Keratinocyte (primary cell): ENCODE measurements at regions not wholly inside any gene's neighbourhood (a gene's known extent, or its start where the extent isn't known, plus 50 kb on each side); places are given as distances from the start of the nearest gene placed in this dataset.

ENCODE experiments used
- EZH2 ChIP-seq: IDR thresholded peaks from one replicate; pipeline ENCODE4 v1.6.1; 2012; ENCODE audit warnings: inconsistent platforms, mild to moderate bottlenecking, low read length, moderate library complexity
- TF ChIP-seq, protein P1 (sequence below), 3 experiments: IDR thresholded peaks in 1 of 3; conservative IDR thresholded peaks in 1 of 3; optimal IDR thresholded peaks in 1 of 3; 2 replicates in 2 of 3; 3 replicates in 1 of 3; pipeline versions ENCODE3 to v1.5.1; 2011; ENCODE audit warnings: low read length in 3 of 3, mild to moderate bottlenecking in 3 of 3, moderate library complexity in 2 of 3, control low read depth in 1 of 3, inconsistent platforms in 1 of 3; ENCODE audit not compliant: insufficient read depth in 2 of 3; ENCODE audit errors: extremely low read depth in 1 of 3

DNA sequence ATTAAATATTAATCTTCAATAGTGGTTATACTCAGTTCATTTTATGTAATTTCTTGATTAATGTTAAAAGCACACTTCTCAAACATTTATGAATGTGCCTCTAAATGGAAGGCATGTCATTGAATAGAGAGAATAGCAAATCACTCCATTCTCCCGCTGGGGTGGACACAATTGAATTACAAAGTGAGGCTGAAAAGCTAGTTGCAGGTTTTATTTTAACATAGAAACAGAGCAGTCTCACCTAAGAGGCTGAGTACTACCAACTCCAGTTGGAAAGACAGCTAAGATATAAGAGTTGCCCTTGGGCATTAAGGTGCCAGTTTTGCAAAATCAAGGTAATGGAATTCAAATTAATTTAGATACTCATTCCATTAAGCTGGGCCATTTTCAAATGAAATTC, 147.2 kb downstream of the PCSK1 start:
- TF ChIP-seq, protein P1, sequence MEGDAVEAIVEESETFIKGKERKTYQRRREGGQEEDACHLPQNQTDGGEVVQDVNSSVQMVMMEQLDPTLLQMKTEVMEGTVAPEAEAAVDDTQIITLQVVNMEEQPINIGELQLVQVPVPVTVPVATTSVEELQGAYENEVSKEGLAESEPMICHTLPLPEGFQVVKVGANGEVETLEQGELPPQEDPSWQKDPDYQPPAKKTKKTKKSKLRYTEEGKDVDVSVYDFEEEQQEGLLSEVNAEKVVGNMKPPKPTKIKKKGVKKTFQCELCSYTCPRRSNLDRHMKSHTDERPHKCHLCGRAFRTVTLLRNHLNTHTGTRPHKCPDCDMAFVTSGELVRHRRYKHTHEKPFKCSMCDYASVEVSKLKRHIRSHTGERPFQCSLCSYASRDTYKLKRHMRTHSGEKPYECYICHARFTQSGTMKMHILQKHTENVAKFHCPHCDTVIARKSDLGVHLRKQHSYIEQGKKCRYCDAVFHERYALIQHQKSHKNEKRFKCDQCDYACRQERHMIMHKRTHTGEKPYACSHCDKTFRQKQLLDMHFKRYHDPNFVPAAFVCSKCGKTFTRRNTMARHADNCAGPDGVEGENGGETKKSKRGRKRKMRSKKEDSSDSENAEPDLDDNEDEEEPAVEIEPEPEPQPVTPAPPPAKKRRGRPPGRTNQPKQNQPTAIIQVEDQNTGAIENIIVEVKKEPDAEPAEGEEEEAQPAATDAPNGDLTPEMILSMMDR (optimal IDR thresholded peaks at IDR 0.05 in 1 of 3, IDR thresholded peaks at IDR 0.05 in 1 of 3, conservative IDR thresholded peaks at IDR 0.05 in 1 of 3; ENCODE audit: extremely low read depth in 1 of 3, insufficient read depth in 2 of 3, low read length in 3 of 3): no peak
- TF ChIP-seq EZH2: no peak
